Thyroid gland (tissue), 4 donors: ENCODE measurements at regions not wholly inside any gene's neighbourhood (a gene's known extent, or its start where the extent isn't known, plus 50 kb on each side); places are given as distances from the start of the nearest gene placed in this dataset.

Source experiments
- POLR2A ChIP-seq, 2 donors: fragments of 450-650 bp; IDR thresholded peaks; one replicate each; pipeline ENCODE4 v1.6.1; 2017; ENCODE audit warnings: antibody characterized with exemption in 2 of 2, mild to moderate bottlenecking in 2 of 2, moderate library complexity in 1 of 2
- TF ChIP-seq, protein P1 (sequence below), 6 experiments: fragments of 200-600 bp in 3 of 6; fragments of 450-650 bp in 3 of 6; sonication (generic) in 3 of 6; IDR thresholded peaks; one replicate each; pipeline ENCODE4 v1.5.1; 2016 to 2019; ENCODE audit warnings: antibody characterized with exemption in 6 of 6, mild to moderate bottlenecking in 2 of 6, inconsistent platforms in 1 of 6, moderate library complexity in 1 of 6

DNA sequence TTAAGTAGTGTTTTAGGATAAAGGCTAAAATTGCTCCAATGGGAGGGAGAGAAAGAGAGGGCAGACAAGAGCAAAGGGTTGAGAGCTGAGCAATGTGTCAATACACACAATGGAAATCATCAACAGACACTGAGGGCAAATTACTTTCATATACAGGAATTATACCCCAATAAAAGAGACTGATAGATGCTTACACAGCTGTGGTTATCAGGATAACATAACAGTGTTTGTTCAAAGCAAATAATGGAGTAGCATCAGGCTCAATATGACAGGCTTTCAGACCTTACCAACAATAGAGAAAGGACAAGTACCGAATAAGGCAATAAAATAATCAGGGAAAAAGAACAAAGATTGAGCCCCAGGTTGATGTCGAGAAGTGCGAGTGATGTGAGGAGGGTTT is 53.4 kb upstream of the DIO2 start:
- TF ChIP-seq, protein P1, sequence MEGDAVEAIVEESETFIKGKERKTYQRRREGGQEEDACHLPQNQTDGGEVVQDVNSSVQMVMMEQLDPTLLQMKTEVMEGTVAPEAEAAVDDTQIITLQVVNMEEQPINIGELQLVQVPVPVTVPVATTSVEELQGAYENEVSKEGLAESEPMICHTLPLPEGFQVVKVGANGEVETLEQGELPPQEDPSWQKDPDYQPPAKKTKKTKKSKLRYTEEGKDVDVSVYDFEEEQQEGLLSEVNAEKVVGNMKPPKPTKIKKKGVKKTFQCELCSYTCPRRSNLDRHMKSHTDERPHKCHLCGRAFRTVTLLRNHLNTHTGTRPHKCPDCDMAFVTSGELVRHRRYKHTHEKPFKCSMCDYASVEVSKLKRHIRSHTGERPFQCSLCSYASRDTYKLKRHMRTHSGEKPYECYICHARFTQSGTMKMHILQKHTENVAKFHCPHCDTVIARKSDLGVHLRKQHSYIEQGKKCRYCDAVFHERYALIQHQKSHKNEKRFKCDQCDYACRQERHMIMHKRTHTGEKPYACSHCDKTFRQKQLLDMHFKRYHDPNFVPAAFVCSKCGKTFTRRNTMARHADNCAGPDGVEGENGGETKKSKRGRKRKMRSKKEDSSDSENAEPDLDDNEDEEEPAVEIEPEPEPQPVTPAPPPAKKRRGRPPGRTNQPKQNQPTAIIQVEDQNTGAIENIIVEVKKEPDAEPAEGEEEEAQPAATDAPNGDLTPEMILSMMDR (IDR thresholded peaks at IDR 0.05) = no peak
- no peak for TF ChIP-seq POLR2A (IDR thresholded peaks at IDR 0.05)
